Cardiac muscle cell (in vitro differentiated cells and primary cell): ENCODE measurements at regions not wholly inside any gene's neighbourhood (a gene's known extent, or its start where the extent isn't known, plus 50 kb on each side); places are given as distances from the start of the nearest gene placed in this dataset.
A peak's percentile ranks its signal among the peaks of the same experiment; 100 is the strongest.

ENCODE experiments used
- DNase-seq, 2 donors: peaks; one replicate each; pipeline versions ENCODE4 v3.0.0 to v3.0.0-alpha.2; 2010 to 2017; ENCODE audit warnings: low read depth in 1 of 2, low spot score in 1 of 2
- H3K27ac ChIP-seq: fragments of 200-600 bp; sonication (generic); 2 replicates; pipeline ENCODE4 v1.5.1; 2016
- H3K27me3 ChIP-seq: fragments of 200-600 bp; sonication (generic); 2 replicates; pipeline ENCODE4 v1.6.0; 2016; ENCODE audit warnings: control low read depth
- H3K36me3 ChIP-seq: fragments of 200-600 bp; sonication (generic); 2 replicates; pipeline ENCODE4 v1.5.1; 2016; ENCODE audit warnings: control low read depth
- H3K4me1 ChIP-seq: fragments of 200-600 bp; sonication (generic); 2 replicates; pipeline ENCODE4 v1.8.1; 2017; ENCODE audit warnings: low read depth, mild to moderate bottlenecking, mixed run types
- H3K4me3 ChIP-seq: fragments of 200-600 bp; sonication (generic); 2 replicates; pipeline ENCODE4 v1.5.1; 2016; ENCODE audit warnings: mild to moderate bottlenecking
- H3K9me3 ChIP-seq: fragments of 200-600 bp; sonication (generic); 2 replicates; pipeline ENCODE4 v1.5.1; 2017; ENCODE audit warnings: low read depth, mild to moderate bottlenecking, control low read depth
- CTCF ChIP-seq: IDR thresholded peaks from 2 replicates; pipeline ENCODE4 v1.5.1; 2012; ENCODE audit warnings: low read depth, mild to moderate bottlenecking, low read length

GRCh38 chr5:98309785-98310598 is 463.5 kb upstream of the RGMB start:
- peak in 1 of 2 donors; percentile 90 for DNase-seq

GRCh38 chr5:98314292-98314691 is 459.2 kb upstream of the RGMB start:
- H3K4me3 ChIP-seq: no peak overlapping the region
- no peaks in the 10 kb centered on the region for H3K4me1 ChIP-seq
- DNase-seq: peak in 1 of 2 donors; percentile 42
- TF ChIP-seq CTCF: no peak
- no peaks in the 10 kb centered on the region for H3K9me3 ChIP-seq
- no peaks in the 10 kb centered on the region for H3K27me3 ChIP-seq
- no peak overlapping the region for H3K27ac ChIP-seq
- no peaks in the 10 kb centered on the region for H3K36me3 ChIP-seq

More at GRCh38 chr5:98309785-98310598, 463.5 kb upstream of the RGMB start:
- no peak overlapping the region for H3K4me3 ChIP-seq
- H3K9me3 ChIP-seq: no peaks in the 10 kb centered on the region
- TF ChIP-seq CTCF: no peak
- no peak overlapping the region for H3K27ac ChIP-seq
- H3K36me3 ChIP-seq: no peaks in the 10 kb centered on the region
- no peaks in the 10 kb centered on the region for H3K4me1 ChIP-seq
- H3K27me3 ChIP-seq: no peaks in the 10 kb centered on the region

GRCh38 chr5:98318386-98318785 is 455.1 kb upstream of the RGMB start:
- Histone ChIP-seq H3K4me3 (no peak overlapping the region), H3K36me3 (no peaks in the 10 kb centered on the region), H3K27me3 (no peaks in the 10 kb centered on the region), H3K4me1 (no peaks in the 10 kb centered on the region), H3K27ac (no peak overlapping the region), H3K9me3 (no peaks in the 10 kb centered on the region)
- no peak for DNase-seq
- TF ChIP-seq CTCF: no peak

GRCh38 chr5:98319299-98320011 is 454.0 kb upstream of the RGMB start:
- Histone ChIP-seq H3K9me3 (no peaks in the 10 kb centered on the region), H3K36me3 (no peaks in the 10 kb centered on the region), H3K27ac (no peak overlapping the region), H3K4me1 (no peaks in the 10 kb centered on the region), H3K27me3 (no peaks in the 10 kb centered on the region), H3K4me3 (no peak overlapping the region)
- TF ChIP-seq CTCF: no peak
- DNase-seq: no peak

- Histone ChIP-seq H3K36me3 (no peaks in the 10 kb centered on the region), H3K27me3 (no peaks in the 10 kb centered on the region), H3K4me1 (no peaks in the 10 kb centered on the region), H3K4me3 (no peak overlapping the region), H3K9me3 (no peaks in the 10 kb centered on the region), H3K27ac (no peak overlapping the region)
- DNase-seq: no peak
- TF ChIP-seq CTCF: no peak
Observed at GRCh38 chr5:98320343-98320742, 453.1 kb upstream of the RGMB start.
